Liver (tissue), 8 donors: ENCODE measurements at regions not wholly inside any gene's neighbourhood (a gene's known extent, or its start where the extent isn't known, plus 50 kb on each side); places are given as distances from the start of the nearest gene placed in this dataset.

ENCODE experiments used
- DNase-seq: peaks from one replicate; pipeline ENCODE4 v3.0.0-alpha.2; 2017; ENCODE audit warnings: low spot score
- H3K27ac ChIP-seq, 2 donors: one replicate each; pipeline ENCODE4 v1.7.0; 2013; ENCODE audit warnings: inconsistent platforms in 2 of 2, low read length in 2 of 2, control low read depth in 1 of 2, low read depth in 1 of 2, mild to moderate bottlenecking in 1 of 2
- H3K27me3 ChIP-seq, 4 donors: one replicate each; pipeline versions ENCODE4 v1.6.1 to v1.7.0; 2013; ENCODE audit warnings: low read length in 3 of 4, inconsistent platforms in 1 of 4, mild to moderate bottlenecking in 1 of 4, moderate library complexity in 1 of 4; ENCODE audit not compliant: control insufficient read depth in 4 of 4, insufficient read depth in 4 of 4
- H3K36me3 ChIP-seq, 4 donors: one replicate each; pipeline versions ENCODE4 v1.6.1 to v1.7.0; 2013; ENCODE audit warnings: low read length in 3 of 4, mild to moderate bottlenecking in 3 of 4, low read depth in 1 of 4, moderate library complexity in 1 of 4; ENCODE audit not compliant: control insufficient read depth in 4 of 4, insufficient read depth in 3 of 4
- H3K4me1 ChIP-seq, 4 donors: one replicate each; pipeline versions ENCODE4 v1.6.1 to v1.7.0; 2013; ENCODE audit warnings: low read length in 3 of 4, mild to moderate bottlenecking in 3 of 4, moderate library complexity in 1 of 4; ENCODE audit not compliant: control insufficient read depth in 4 of 4, insufficient read depth in 4 of 4
- H3K4me3 ChIP-seq, 3 donors: one replicate each; pipeline versions ENCODE4 v1.6.1 to v1.7.0; 2013; ENCODE audit warnings: low read length in 3 of 3, control low read depth in 1 of 3, low read depth in 1 of 3, mild to moderate bottlenecking in 1 of 3
- H3K9ac ChIP-seq, 2 donors: one replicate each; pipeline ENCODE4 v1.7.0; 2013; ENCODE audit warnings: low read length in 2 of 2, mild to moderate bottlenecking in 2 of 2, moderate library complexity in 2 of 2, control low read depth in 1 of 2, low read depth in 1 of 2
- H3K9me3 ChIP-seq, 4 donors: one replicate each; pipeline versions ENCODE4 v1.6.1 to v1.7.0; 2013; ENCODE audit warnings: low read length in 3 of 4; ENCODE audit not compliant: control insufficient read depth in 4 of 4
- ATF3 ChIP-seq: IDR thresholded peaks from 2 replicates; pipeline ENCODE4 v1.6.1; 2016; ENCODE audit warnings: antibody characterized with exemption
- CTCF ChIP-seq: fragments of 150-350 bp; IDR thresholded peaks from 2 replicates; pipeline ENCODE4 v1.5.1; 2017; ENCODE audit warnings: improper control_type of control experiment, low read depth, low read length; ENCODE audit not compliant: missing input control
- EGR1 ChIP-seq, 2 donors: IDR thresholded peaks; 2 replicates each; pipeline ENCODE4 v1.6.1; 2016 to 2018; ENCODE audit warnings: antibody characterized with exemption in 2 of 2, low read depth in 2 of 2
- FOXA1 ChIP-seq: IDR thresholded peaks from 2 replicates; pipeline ENCODE4 v1.6.1; 2016; ENCODE audit warnings: antibody characterized with exemption
- GABPA ChIP-seq, 2 donors: IDR thresholded peaks in 1 of 2; conservative IDR thresholded peaks in 1 of 2; 2 replicates each; pipeline ENCODE4 v1.6.1; 2016; ENCODE audit warnings: antibody characterized with exemption in 2 of 2, mild to moderate bottlenecking in 1 of 2, moderate library complexity in 1 of 2
- HNF4A ChIP-seq, 2 donors: conservative IDR thresholded peaks; 2 replicates each; pipeline ENCODE4 v1.6.1; 2016; ENCODE audit warnings: antibody characterized with exemption in 2 of 2, mild to moderate bottlenecking in 2 of 2
- HNF4G ChIP-seq: IDR thresholded peaks from 2 replicates; pipeline ENCODE4 v1.6.1; 2016; ENCODE audit warnings: antibody characterized with exemption
- JUND ChIP-seq, 2 donors: IDR thresholded peaks; 2 replicates each; pipeline ENCODE4 v1.6.1; 2016; ENCODE audit warnings: antibody characterized with exemption in 2 of 2
- MAX ChIP-seq: IDR thresholded peaks from 2 replicates; pipeline ENCODE4 v1.6.1; 2016; ENCODE audit warnings: antibody characterized with exemption
- NR2F2 ChIP-seq: IDR thresholded peaks from 2 replicates; pipeline ENCODE4 v1.6.1; 2016; ENCODE audit warnings: antibody characterized with exemption
- RAD21 ChIP-seq, 2 donors: IDR thresholded peaks; 2 replicates each; pipeline ENCODE4 v1.6.1; 2016; ENCODE audit warnings: antibody characterized with exemption in 2 of 2, mild to moderate bottlenecking in 2 of 2
- RXRA ChIP-seq, 2 donors: IDR thresholded peaks; 2 replicates each; pipeline ENCODE4 v1.6.1; 2017 to 2018; ENCODE audit warnings: antibody characterized with exemption in 2 of 2, mild to moderate bottlenecking in 1 of 2
- SP1 ChIP-seq: IDR thresholded peaks from 2 replicates; pipeline ENCODE4 v1.6.1; 2018; ENCODE audit warnings: antibody characterized with exemption, mild to moderate bottlenecking
- TAF1 ChIP-seq: conservative IDR thresholded peaks from 2 replicates; pipeline ENCODE4 v1.6.1; 2016; ENCODE audit warnings: antibody characterized with exemption, mild to moderate bottlenecking
- YY1 ChIP-seq: IDR thresholded peaks from 2 replicates; pipeline ENCODE4 v1.6.1; 2016; ENCODE audit warnings: antibody characterized with exemption, mild to moderate bottlenecking
- ZBTB33 ChIP-seq: IDR thresholded peaks from 2 replicates; pipeline ENCODE4 v1.6.1; 2016; ENCODE audit warnings: antibody characterized with exemption
- WGBS: extraction: QIAGEN DNeasy Blood & Tissue Kit; methylation state at CpG from one replicate; pipeline ENCODE4 v1.1.7; 2013; 5-methylcytosine and 5-hydroxymethylcytosine counted together
- TF ChIP-seq, protein P1 (sequence below): IDR thresholded peaks from 2 replicates; pipeline ENCODE4 v1.6.1; 2016; ENCODE audit warnings: antibody characterized with exemption, mild to moderate bottlenecking
- donor health status: healthy.
- donor health status: healthy.
- donor health status: healthy.
- donor health status: healthy.
- donor health status: healthy.

- TF ChIP-seq, protein P1, sequence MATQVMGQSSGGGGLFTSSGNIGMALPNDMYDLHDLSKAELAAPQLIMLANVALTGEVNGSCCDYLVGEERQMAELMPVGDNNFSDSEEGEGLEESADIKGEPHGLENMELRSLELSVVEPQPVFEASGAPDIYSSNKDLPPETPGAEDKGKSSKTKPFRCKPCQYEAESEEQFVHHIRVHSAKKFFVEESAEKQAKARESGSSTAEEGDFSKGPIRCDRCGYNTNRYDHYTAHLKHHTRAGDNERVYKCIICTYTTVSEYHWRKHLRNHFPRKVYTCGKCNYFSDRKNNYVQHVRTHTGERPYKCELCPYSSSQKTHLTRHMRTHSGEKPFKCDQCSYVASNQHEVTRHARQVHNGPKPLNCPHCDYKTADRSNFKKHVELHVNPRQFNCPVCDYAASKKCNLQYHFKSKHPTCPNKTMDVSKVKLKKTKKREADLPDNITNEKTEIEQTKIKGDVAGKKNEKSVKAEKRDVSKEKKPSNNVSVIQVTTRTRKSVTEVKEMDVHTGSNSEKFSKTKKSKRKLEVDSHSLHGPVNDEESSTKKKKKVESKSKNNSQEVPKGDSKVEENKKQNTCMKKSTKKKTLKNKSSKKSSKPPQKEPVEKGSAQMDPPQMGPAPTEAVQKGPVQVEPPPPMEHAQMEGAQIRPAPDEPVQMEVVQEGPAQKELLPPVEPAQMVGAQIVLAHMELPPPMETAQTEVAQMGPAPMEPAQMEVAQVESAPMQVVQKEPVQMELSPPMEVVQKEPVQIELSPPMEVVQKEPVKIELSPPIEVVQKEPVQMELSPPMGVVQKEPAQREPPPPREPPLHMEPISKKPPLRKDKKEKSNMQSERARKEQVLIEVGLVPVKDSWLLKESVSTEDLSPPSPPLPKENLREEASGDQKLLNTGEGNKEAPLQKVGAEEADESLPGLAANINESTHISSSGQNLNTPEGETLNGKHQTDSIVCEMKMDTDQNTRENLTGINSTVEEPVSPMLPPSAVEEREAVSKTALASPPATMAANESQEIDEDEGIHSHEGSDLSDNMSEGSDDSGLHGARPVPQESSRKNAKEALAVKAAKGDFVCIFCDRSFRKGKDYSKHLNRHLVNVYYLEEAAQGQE, result no peak
- TF ChIP-seq HNF4G (no peak), ATF3 (no peak), SP1 (no peak), HNF4A (conservative IDR thresholded peaks at IDR 0.05) (no peak), MAX (no peak)
These were observed 657.8 kb downstream of the MCTP2 start (continued) for GRCh38 chr15:94889153-94889552.

DNA sequence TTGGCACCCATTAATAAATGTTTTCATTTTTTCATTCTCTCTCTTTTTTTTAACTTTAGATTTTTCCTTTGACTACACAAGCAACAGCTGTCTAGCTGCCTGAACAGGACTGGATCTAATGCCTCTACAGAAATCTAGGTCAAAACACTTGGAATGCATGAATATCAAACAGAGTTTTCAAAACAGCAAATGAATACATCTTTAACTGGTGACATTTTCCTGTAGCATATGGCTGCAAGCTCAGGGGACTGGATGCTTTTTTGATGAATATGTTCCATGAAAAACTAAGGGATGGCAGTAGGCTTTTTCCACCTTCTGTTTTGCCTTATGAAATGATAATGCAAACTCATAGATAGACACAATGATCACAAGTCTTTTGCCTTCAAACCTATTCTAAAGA lies 661.7 kb downstream of the MCTP2 start:
- no peak overlapping the region for H3K27ac ChIP-seq
- H3K9ac ChIP-seq, result no peak overlapping the region
- H3K9me3 ChIP-seq, result no peaks in the 10 kb centered on the region
- H3K36me3 ChIP-seq, result no peaks in the 10 kb centered on the region
- TF ChIP-seq RAD21 (IDR thresholded peaks at IDR 0.05) (no peak), ZBTB33 (no peak), YY1 (no peak)
- no peaks in the 10 kb centered on the region for H3K27me3 ChIP-seq
- no peaks in the 10 kb centered on the region for H3K4me1 ChIP-seq
- no peak for DNase-seq
- no peak overlapping the region for H3K4me3 ChIP-seq

- H3K27me3 ChIP-seq, result no peaks in the 10 kb centered on the region
- no peak overlapping the region for H3K4me3 ChIP-seq
- H3K9ac ChIP-seq, result no peak overlapping the region
- H3K4me1 ChIP-seq, result no peaks in the 10 kb centered on the region
- H3K36me3 ChIP-seq, result no peaks in the 10 kb centered on the region
- 63% methylated on average over 3 of the region's 3 CpGs for WGBS
- TF ChIP-seq GABPA (IDR thresholded peaks at IDR 0.05 in 1 of 2, conservative IDR thresholded peaks at IDR 0.05 in 1 of 2) (no peak), MAX (no peak), TAF1 (no peak), RAD21 (IDR thresholded peaks at IDR 0.05) (no peak), CTCF (no peak), RXRA (IDR thresholded peaks at IDR 0.05) (no peak), HNF4G (no peak), NR2F2 (no peak), ATF3 (no peak), FOXA1 (no peak), EGR1 (IDR thresholded peaks at IDR 0.05; ENCODE audit: low read depth in 2 of 2) (no peak), YY1 (no peak), HNF4A (conservative IDR thresholded peaks at IDR 0.05) (no peak), JUND (IDR thresholded peaks at IDR 0.05) (no peak)
- TF ChIP-seq, protein P1, result no peak
- DNase-seq, result no peak
- H3K27ac ChIP-seq, result no peak overlapping the region
- H3K9me3 ChIP-seq, result no peaks in the 10 kb centered on the region
These were observed 662.7 kb downstream of the MCTP2 start for GRCh38 chr15:94894056-94894455.
